H9 (cell line): ENCODE measurements at regions not wholly inside any gene's neighbourhood (a gene's known extent, or its start where the extent isn't known, plus 50 kb on each side); places are given as distances from the start of the nearest gene placed in this dataset.

Experiments
- DNase-seq: peaks from one replicate; pipeline ENCODE4 v3.0.0-alpha.2; 2017
- H2AFZ ChIP-seq: one replicate; pipeline ENCODE4 v1.6.1; 2013; ENCODE audit warnings: mild to moderate bottlenecking, low read length, control low read depth, moderate library complexity
- H2AK5ac ChIP-seq: 2 replicates; pipeline ENCODE4 v1.6.1; 2013; ENCODE audit warnings: low read length, control low read depth, mixed read lengths; ENCODE audit not compliant: insufficient read length
- H2BK120ac ChIP-seq: one replicate; pipeline ENCODE4 v1.6.1; 2013; ENCODE audit warnings: low read depth, mild to moderate bottlenecking, low read length, control low read depth, inconsistent platforms; ENCODE audit not compliant: poor library complexity, severe bottlenecking
- H2BK12ac ChIP-seq: 2 replicates; pipeline ENCODE4 v1.6.1; 2013; ENCODE audit warnings: low read length, control low read depth, mixed read lengths, low read depth; ENCODE audit not compliant: insufficient read length
- H2BK15ac ChIP-seq: 2 replicates; pipeline ENCODE4 v1.6.1; 2013; ENCODE audit warnings: low read depth, low read length, control low read depth
- H2BK20ac ChIP-seq: one replicate; pipeline ENCODE4 v1.6.1; 2013; ENCODE audit warnings: low read depth, mild to moderate bottlenecking, low read length, control low read depth, inconsistent platforms; ENCODE audit not compliant: poor library complexity, severe bottlenecking
- H2BK5ac ChIP-seq: 2 replicates; pipeline ENCODE4 v1.6.1; 2013; ENCODE audit warnings: low read length, control low read depth, mixed read lengths; ENCODE audit not compliant: insufficient read length
- H3K14ac ChIP-seq: 2 replicates; pipeline ENCODE4 v1.6.1; 2013; ENCODE audit warnings: low read length, control low read depth; ENCODE audit not compliant: insufficient read depth
- H3K18ac ChIP-seq: 2 replicates; pipeline ENCODE4 v1.6.1; 2013; ENCODE audit warnings: low read depth, mild to moderate bottlenecking, mixed read lengths, low read length, control low read depth; ENCODE audit not compliant: insufficient read length
- H3K23ac ChIP-seq: 2 replicates; pipeline ENCODE4 v1.6.1; 2013; ENCODE audit warnings: low read length, control low read depth, mixed read lengths, low read depth; ENCODE audit not compliant: insufficient read length
- H3K23me2 ChIP-seq: 2 replicates; pipeline ENCODE4 v1.6.1; 2013; ENCODE audit warnings: low read depth, mild to moderate bottlenecking, mixed read lengths, low read length, control low read depth; ENCODE audit not compliant: insufficient read length, poor library complexity, severe bottlenecking
- H3K27ac ChIP-seq: 2 replicates; pipeline ENCODE4 v1.5.1; 2013; ENCODE audit warnings: low read length, control low read depth, mixed read lengths, low read depth; ENCODE audit not compliant: insufficient read length
- H3K27me3 ChIP-seq: 2 replicates; pipeline ENCODE4 v1.6.1; 2013; ENCODE audit warnings: low read length, control low read depth, inconsistent platforms; ENCODE audit not compliant: insufficient read depth
- H3K4ac ChIP-seq: 2 replicates; pipeline ENCODE4 v1.6.1; 2013; ENCODE audit warnings: low read depth, mild to moderate bottlenecking, control low read depth, inconsistent platforms, low read length, moderate library complexity
- H3K4me1 ChIP-seq: 2 replicates; pipeline ENCODE4 v1.6.1; 2013; ENCODE audit warnings: low read length, control low read depth, inconsistent platforms; ENCODE audit not compliant: insufficient read depth
- H3K4me2 ChIP-seq: 2 replicates; pipeline ENCODE4 v1.6.1; 2013; ENCODE audit warnings: low read length, control low read depth, mixed read lengths; ENCODE audit not compliant: insufficient read length, insufficient read depth
- H3K56ac ChIP-seq: 2 replicates; pipeline ENCODE4 v1.6.1; 2013; ENCODE audit warnings: low read depth, mild to moderate bottlenecking, mixed read lengths, low read length, control low read depth; ENCODE audit not compliant: insufficient read length
- H3K79me1 ChIP-seq: 2 replicates; pipeline ENCODE4 v1.6.1; 2013; ENCODE audit warnings: low read depth, mild to moderate bottlenecking, moderate library complexity, low read length, control low read depth, inconsistent platforms; ENCODE audit not compliant: insufficient read depth, poor library complexity, severe bottlenecking
- H3K79me2 ChIP-seq: 2 replicates; pipeline ENCODE4 v1.6.1; 2013; ENCODE audit warnings: low read length, control low read depth, inconsistent platforms; ENCODE audit not compliant: insufficient read depth
- H3K9ac ChIP-seq: 2 replicates; pipeline ENCODE4 v1.6.1; 2013; ENCODE audit warnings: low read length, control low read depth, mixed read lengths; ENCODE audit not compliant: insufficient read length; ENCODE audit errors: extremely low read depth
- H3K9me3 ChIP-seq: one replicate; pipeline ENCODE4 v1.6.1; 2013; ENCODE audit warnings: low read depth, low read length, inconsistent platforms; ENCODE audit not compliant: control insufficient read depth
- H3T11ph ChIP-seq: one replicate; pipeline ENCODE4 v1.6.1; 2013; ENCODE audit warnings: mild to moderate bottlenecking, low read length, control low read depth, inconsistent platforms
- H4K20me1 ChIP-seq: one replicate; pipeline ENCODE4 v1.6.1; 2013; ENCODE audit not compliant: control insufficient read depth, insufficient read length, insufficient read depth
- H4K5ac ChIP-seq: 2 replicates; pipeline ENCODE4 v1.6.1; 2013; ENCODE audit warnings: low read depth, mild to moderate bottlenecking, mixed read lengths, low read length, control low read depth; ENCODE audit not compliant: insufficient read length
- H4K8ac ChIP-seq: replicated peaks from 2 replicates; pipeline ENCODE4 v1.6.1; 2013; ENCODE audit warnings: low read length, control low read depth, mixed read lengths, low read depth; ENCODE audit not compliant: insufficient read length
- H4K91ac ChIP-seq: 2 replicates; pipeline ENCODE4 v1.6.1; 2013; ENCODE audit warnings: low read depth, mild to moderate bottlenecking, moderate library complexity, mixed read lengths, low read length, control low read depth; ENCODE audit not compliant: insufficient read length
- H3K27ac Mint-ChIP-seq, 3 experiments: 2 replicates in 2 of 3; 3 replicates in 1 of 3; pipeline ENCODE4 v1.8.0; 2020 to 2021; ENCODE audit warnings: mixed read lengths in 3 of 3, mild to moderate bottlenecking in 1 of 3, moderate library complexity in 1 of 3
- H3K27me3 Mint-ChIP-seq: 2 replicates; pipeline ENCODE4 v1.8.0; 2021; ENCODE audit warnings: low read depth, mild to moderate bottlenecking, moderate library complexity, mixed read lengths
- H3K36me3 Mint-ChIP-seq, 3 experiments: 2 replicates in 2 of 3; 3 replicates in 1 of 3; pipeline ENCODE4 v1.8.0; 2020 to 2021; ENCODE audit warnings: low read depth in 3 of 3, mixed read lengths in 3 of 3; ENCODE audit not compliant: insufficient read depth in 1 of 3
- H3K4me1 Mint-ChIP-seq, 2 experiments: 2 replicates each; pipeline ENCODE4 v1.8.0; 2020; ENCODE audit warnings: mixed read lengths in 2 of 2
- H3K4me3 Mint-ChIP-seq, 2 experiments: 2 replicates in 1 of 2; 3 replicates in 1 of 2; pipeline ENCODE4 v1.8.0; 2020 to 2021; ENCODE audit warnings: mild to moderate bottlenecking in 2 of 2, mixed read lengths in 2 of 2, moderate library complexity in 1 of 2
- H3K9me3 Mint-ChIP-seq, 2 experiments: 2 replicates in 1 of 2; 3 replicates in 1 of 2; pipeline ENCODE4 v1.8.0; 2020; ENCODE audit warnings: mild to moderate bottlenecking in 2 of 2, mixed read lengths in 2 of 2, moderate library complexity in 1 of 2
- TF ChIP-seq, protein P1 (sequence below): fragments of 200-600 bp; sonication (generic); conservative IDR thresholded peaks from 3 replicates; pipeline ENCODE4 v1.8.0; 2021; ENCODE audit warnings: antibody characterized with exemption, mild to moderate bottlenecking

DNA sequence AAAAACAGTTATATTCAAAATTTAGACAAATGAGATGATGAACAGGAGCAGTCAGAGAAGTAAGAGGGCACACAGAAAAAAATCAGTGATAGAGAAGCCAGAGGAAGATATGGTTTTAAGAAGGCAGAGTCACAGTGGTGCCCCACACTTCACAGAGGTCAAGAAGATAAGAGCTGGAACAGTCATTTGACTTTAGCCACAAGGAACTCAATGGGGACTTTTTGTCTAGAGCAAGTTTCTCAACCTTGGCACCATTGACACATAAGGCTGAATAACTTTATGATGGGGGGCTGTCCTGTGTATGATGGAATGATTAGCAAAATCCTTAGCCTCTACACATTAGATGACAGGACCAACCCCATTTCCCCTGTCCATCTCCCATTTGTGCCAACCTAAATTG is 172.8 kb upstream of the PLEKHG7 start:
- no peaks in the 10 kb centered on the region for H3K9me3 ChIP-seq

More for the DNA sequence above, 172.8 kb upstream of the PLEKHG7 start:
- Histone ChIP-seq H3K23me2 (no peaks in the 10 kb centered on the region), H3K79me2 (no peaks in the 10 kb centered on the region), H3K14ac (no peak overlapping the region), H2AFZ (no peak overlapping the region), H2BK15ac (no peak overlapping the region), H2AK5ac (no peak overlapping the region), H4K20me1 (no peaks in the 10 kb centered on the region), H3T11ph (no peak overlapping the region), H4K5ac (no peak overlapping the region), H3K9ac (no peak overlapping the region), H3K4ac (no peak overlapping the region), H3K56ac (no peak overlapping the region), H3K18ac (no peak overlapping the region), H3K4me1 (no peaks in the 10 kb centered on the region), H3K79me1 (no peaks in the 10 kb centered on the region), H3K23ac (no peak overlapping the region), H4K8ac (no peak overlapping the region), H3K27me3 (no peaks in the 10 kb centered on the region), H2BK5ac (no peak overlapping the region), H3K27ac (no peak overlapping the region), H2BK120ac (no peak overlapping the region), H2BK12ac (no peak overlapping the region), H3K4me2 (no peak overlapping the region), H2BK20ac (no peak overlapping the region), H4K91ac (no peak overlapping the region)
- TF ChIP-seq, protein P1, sequence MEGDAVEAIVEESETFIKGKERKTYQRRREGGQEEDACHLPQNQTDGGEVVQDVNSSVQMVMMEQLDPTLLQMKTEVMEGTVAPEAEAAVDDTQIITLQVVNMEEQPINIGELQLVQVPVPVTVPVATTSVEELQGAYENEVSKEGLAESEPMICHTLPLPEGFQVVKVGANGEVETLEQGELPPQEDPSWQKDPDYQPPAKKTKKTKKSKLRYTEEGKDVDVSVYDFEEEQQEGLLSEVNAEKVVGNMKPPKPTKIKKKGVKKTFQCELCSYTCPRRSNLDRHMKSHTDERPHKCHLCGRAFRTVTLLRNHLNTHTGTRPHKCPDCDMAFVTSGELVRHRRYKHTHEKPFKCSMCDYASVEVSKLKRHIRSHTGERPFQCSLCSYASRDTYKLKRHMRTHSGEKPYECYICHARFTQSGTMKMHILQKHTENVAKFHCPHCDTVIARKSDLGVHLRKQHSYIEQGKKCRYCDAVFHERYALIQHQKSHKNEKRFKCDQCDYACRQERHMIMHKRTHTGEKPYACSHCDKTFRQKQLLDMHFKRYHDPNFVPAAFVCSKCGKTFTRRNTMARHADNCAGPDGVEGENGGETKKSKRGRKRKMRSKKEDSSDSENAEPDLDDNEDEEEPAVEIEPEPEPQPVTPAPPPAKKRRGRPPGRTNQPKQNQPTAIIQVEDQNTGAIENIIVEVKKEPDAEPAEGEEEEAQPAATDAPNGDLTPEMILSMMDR = no peak
- no peak for DNase-seq
- H3K27ac Mint-ChIP-seq = no peak overlapping the region
- no peak overlapping the region for H3K4me3 Mint-ChIP-seq
- H3K9me3 Mint-ChIP-seq = no peaks in the 10 kb centered on the region
- no peaks in the 10 kb centered on the region for H3K36me3 Mint-ChIP-seq
- H3K27me3 Mint-ChIP-seq = no peaks in the 10 kb centered on the region
- H3K4me1 Mint-ChIP-seq = no peaks in the 10 kb centered on the region
